IMR-90 (cell line): ENCODE measurements at regions not wholly inside any gene's neighbourhood (a gene's known extent, or its start where the extent isn't known, plus 50 kb on each side); places are given as distances from the start of the nearest gene placed in this dataset.

ENCODE experiments used
- ATAC-seq: fragments of 200-7000 bp; cut with Tn5 transposase; 2 replicates; pipeline ENCODE4 v1.9.1; 2020; ENCODE audit warnings: low read depth, mild to moderate bottlenecking, moderate library complexity
- BruUV-seq: library from RNA; stranded (reverse); fragments of 400-500 nt; replicated peaks from 2 replicates; lab custom pipeline; 2021; lab: Mats Ljungman, UMichigan
- CTCF ChIA-PET: fragments of 300-600 bp; formaldehyde crosslinking; extraction: SDS; loops from one replicate; lab custom pipeline; 2021; ENCODE audit warnings: antibody characterized with exemption; lab: Yijun Ruan, JAX
- POLR2A ChIA-PET: fragments of 300-600 bp; sonication (Branson Sonifier 250); formaldehyde crosslinking; loops from one replicate; lab custom pipeline; 2022; ENCODE audit warnings: antibody characterized with exemption; ENCODE audit not compliant: unreplicated experiment; lab: Charles Lee
- DNase-seq: peaks from one replicate; pipeline ENCODE4 v3.0.0; 2013
- H2AFZ ChIP-seq: replicated peaks from 2 replicates; pipeline ENCODE3; 2013; ENCODE audit warnings: low read length, mild to moderate bottlenecking; ENCODE audit not compliant: poor library complexity
- H2AK5ac ChIP-seq: 2 replicates; pipeline ENCODE4 v1.6.1; 2013; ENCODE audit warnings: low read depth, low read length, inconsistent platforms
- H2AK9ac ChIP-seq: replicated peaks from 2 replicates; pipeline ENCODE3; 2013; ENCODE audit warnings: mild to moderate bottlenecking, low read depth, low read length, moderate library complexity; ENCODE audit not compliant: poor library complexity
- H2BK120ac ChIP-seq: 2 replicates; pipeline ENCODE4 v1.6.1; 2013; ENCODE audit warnings: low read depth, low read length, inconsistent platforms
- H2BK15ac ChIP-seq: 3 replicates; pipeline ENCODE4 v1.6.1; 2013; ENCODE audit warnings: low read depth, low read length, inconsistent platforms
- H2BK20ac ChIP-seq: 2 replicates; pipeline ENCODE4 v1.6.1; 2013; ENCODE audit warnings: low read depth, mild to moderate bottlenecking, inconsistent platforms, low read length, moderate library complexity
- H2BK5ac ChIP-seq: 2 replicates; pipeline ENCODE4 v1.6.1; 2013; ENCODE audit warnings: mild to moderate bottlenecking, low read depth, low read length, inconsistent platforms; ENCODE audit not compliant: poor library complexity, severe bottlenecking
- H3K14ac ChIP-seq: replicated peaks from 2 replicates; pipeline ENCODE4 v1.6.1; 2013; ENCODE audit warnings: low read depth, low read length, inconsistent platforms
- H3K18ac ChIP-seq: 2 replicates; pipeline ENCODE4 v1.6.1; 2013; ENCODE audit warnings: low read depth, low read length, control low read depth
- H3K23ac ChIP-seq: 2 replicates; pipeline ENCODE4 v1.6.1; 2013; ENCODE audit warnings: low read depth, low read length, inconsistent platforms
- H3K27ac ChIP-seq: 2 replicates; pipeline ENCODE4 v1.5.1; 2013; ENCODE audit warnings: mild to moderate bottlenecking, control low read depth, low read length; ENCODE audit not compliant: insufficient read depth
- H3K27me3 ChIP-seq: 2 replicates; pipeline ENCODE4 v1.6.1; 2013; ENCODE audit warnings: low read length; ENCODE audit not compliant: control insufficient read depth, insufficient read depth
- H3K36me3 ChIP-seq: 2 replicates; pipeline ENCODE4 v1.6.1; 2013; ENCODE audit warnings: low read length, mixed read lengths; ENCODE audit not compliant: control insufficient read depth, insufficient read depth
- H3K4ac ChIP-seq: 2 replicates; pipeline ENCODE4 v1.6.1; 2013; ENCODE audit warnings: low read depth, low read length, inconsistent platforms
- H3K4me1 ChIP-seq: 2 replicates; pipeline ENCODE4 v1.6.1; 2013; ENCODE audit warnings: low read length, mixed read lengths; ENCODE audit not compliant: control insufficient read depth, insufficient read depth
- H3K4me2 ChIP-seq: 2 replicates; pipeline ENCODE4 v1.6.1; 2013; ENCODE audit warnings: low read depth, mild to moderate bottlenecking, control low read depth, low read length, moderate library complexity
- H3K4me3 ChIP-seq: 2 replicates; pipeline ENCODE4 v1.5.1; 2013; ENCODE audit warnings: low read depth, mild to moderate bottlenecking, control low read depth, low read length, moderate library complexity; ENCODE audit not compliant: insufficient read depth
- H3K56ac ChIP-seq: 2 replicates; pipeline ENCODE4 v1.6.1; 2013; ENCODE audit warnings: low read length, inconsistent platforms; ENCODE audit not compliant: insufficient read depth; ENCODE audit errors: extremely low read depth
- H3K79me1 ChIP-seq, 2 experiments: 2 replicates each; pipeline ENCODE4 v1.6.1; 2013; ENCODE audit warnings: low read length in 2 of 2, inconsistent platforms in 1 of 2, low read depth in 1 of 2
- H3K9ac ChIP-seq: 2 replicates; pipeline ENCODE4 v1.6.1; 2013; ENCODE audit warnings: low read depth, low read length, control low read depth
- H3K9me1 ChIP-seq: 2 replicates; pipeline ENCODE4 v1.6.1; 2013; ENCODE audit warnings: low read length, inconsistent platforms; ENCODE audit not compliant: insufficient read depth
- H3K9me3 ChIP-seq: 2 replicates; pipeline ENCODE4 v1.6.1; 2013; ENCODE audit warnings: low read length; ENCODE audit not compliant: control insufficient read depth, insufficient read depth
- H4K20me1 ChIP-seq: 2 replicates; pipeline ENCODE4 v1.6.1; 2013; ENCODE audit warnings: low read length, inconsistent platforms; ENCODE audit not compliant: insufficient read depth
- H4K5ac ChIP-seq: 2 replicates; pipeline ENCODE4 v1.6.1; 2013; ENCODE audit warnings: mild to moderate bottlenecking, low read depth, low read length, control low read depth
- H4K8ac ChIP-seq, 2 experiments: 2 replicates each; pipeline ENCODE4 v1.6.1; 2013; ENCODE audit warnings: low read depth in 2 of 2, low read length in 2 of 2, control low read depth in 1 of 2, inconsistent platforms in 1 of 2
- H4K91ac ChIP-seq: 2 replicates; pipeline ENCODE4 v1.6.1; 2013; ENCODE audit warnings: low read depth, low read length, inconsistent platforms; ENCODE audit not compliant: insufficient read depth
- BHLHE40 ChIP-seq: fragments of 150-350 bp; IDR thresholded peaks from 2 replicates; pipeline ENCODE4 v1.6.1; 2016; ENCODE audit warnings: mild to moderate bottlenecking, low read depth, low read length
- CEBPB ChIP-seq: IDR thresholded peaks from 2 replicates; pipeline ENCODE4 v1.6.1; 2012; ENCODE audit warnings: low read depth, low read length, improper control_type of control experiment
- CHD1 ChIP-seq: IDR thresholded peaks from 2 replicates; pipeline ENCODE4 v1.6.1; 2012; ENCODE audit warnings: low read depth, low read length, improper control_type of control experiment
- CTCF ChIP-seq: conservative IDR thresholded peaks from 2 replicates; pipeline ENCODE4 v1.5.1; 2012; ENCODE audit warnings: mild to moderate bottlenecking, low read depth, low read length, improper control_type of control experiment
- FOS ChIP-seq: fragments of 150-350 bp; IDR thresholded peaks from 2 replicates; pipeline ENCODE4 v1.6.1; 2016; ENCODE audit warnings: low read depth, low read length
- MAFK ChIP-seq: IDR thresholded peaks from 2 replicates; pipeline ENCODE4 v1.6.1; 2012; ENCODE audit warnings: low read depth, low read length, improper control_type of control experiment
- MAZ ChIP-seq: IDR thresholded peaks from 2 replicates; pipeline ENCODE4 v1.6.1; 2012; ENCODE audit warnings: low read depth, mild to moderate bottlenecking, low read length, improper control_type of control experiment, moderate library complexity, borderline replicate concordance
- MXI1 ChIP-seq: IDR thresholded peaks from 2 replicates; pipeline ENCODE4 v1.6.1; 2012; ENCODE audit warnings: low read depth, mild to moderate bottlenecking, low read length, moderate library complexity, borderline replicate concordance
- NFE2L2 ChIP-seq: fragments of 150-350 bp; IDR thresholded peaks from 2 replicates; pipeline ENCODE4 v1.6.1; 2016; ENCODE audit warnings: low read depth, mild to moderate bottlenecking, low read length
- POLR2A ChIP-seq: IDR thresholded peaks from 2 replicates; pipeline ENCODE4 v1.6.1; 2012; ENCODE audit warnings: mild to moderate bottlenecking, low read depth, low read length
- RAD21 ChIP-seq: IDR thresholded peaks from 2 replicates; pipeline ENCODE4 v1.6.1; 2012; ENCODE audit warnings: low read length, improper control_type of control experiment
- RCOR1 ChIP-seq: IDR thresholded peaks from 2 replicates; pipeline ENCODE4 v1.6.1; 2012; ENCODE audit warnings: mild to moderate bottlenecking, low read length, improper control_type of control experiment; ENCODE audit not compliant: insufficient replicate concordance
- RFX5 ChIP-seq: IDR thresholded peaks from 2 replicates; pipeline ENCODE4 v1.8.0; 2012; ENCODE audit warnings: low read depth, mild to moderate bottlenecking, low read length, moderate library complexity
- SMC3 ChIP-seq: fragments of 150-350 bp; IDR thresholded peaks from 2 replicates; pipeline ENCODE4 v1.6.1; 2016; ENCODE audit warnings: low read depth, mild to moderate bottlenecking, antibody characterized with exemption, low read length, moderate library complexity
- WGBS, 2 experiments: methylation state at CpG; one replicate each; pipeline versions ENCODE4 v1.1.5 to v1.1.7; 2013; ENCODE audit warnings: missing lambda C conversion rate in 2 of 2; ENCODE audit not compliant: insufficient read length in 1 of 2; ENCODE audit errors: extremely low coverage in 2 of 2; 5-methylcytosine and 5-hydroxymethylcytosine counted together
- dilution Hi-C: fragments of 300-500 bp; cut with HindIII; formaldehyde crosslinking; loops from one replicate; pipeline ENCODE4 v1.14.3; 2018; ENCODE audit warnings: low sequenced_read_pairs; ENCODE audit not compliant: unreplicated experiment
- in situ Hi-C: fragments of 300-500 bp; cut with MboI; formaldehyde crosslinking; loops from 3 replicates; pipeline ENCODE4 v1.14.3; 2019; ENCODE audit warnings: low sequenced_read_pairs, inconsistent platforms, mixed read lengths
- intact Hi-C: fragments of 100-400 bp; cut with micrococcal nuclease; formaldehyde crosslinking; loops from 2 replicates; pipeline ENCODE4 v1.10.0; 2022
- TF ChIP-seq, protein P1 (sequence below): fragments of 150-350 bp; IDR thresholded peaks from 2 replicates; pipeline ENCODE4 v1.6.1; 2017; ENCODE audit warnings: mild to moderate bottlenecking, antibody characterized with exemption, low read length, low read depth
- TF ChIP-seq, protein P2 (sequence below): fragments of 150-350 bp; IDR thresholded peaks from 2 replicates; pipeline ENCODE4 v1.6.1; 2016; ENCODE audit warnings: low read depth, mild to moderate bottlenecking, low read length, moderate library complexity, borderline replicate concordance

GRCh38 chr5:8940934-8941333 lies 604.9 kb downstream of the SEMA5A start:
- H3K4me2 ChIP-seq = no peak overlapping the region
- ChIA-PET POLR2A (no interaction called here), CTCF (no interaction called here)
- dilution Hi-C loops (no loop called here), in situ Hi-C loops (no loop called here), intact Hi-C loops (no loop called here)
- peaks cover 5% of the 10 kb centered on the region for H3K9me1 ChIP-seq
- H2BK5ac ChIP-seq = no peak overlapping the region
- no peak overlapping the region for H3K56ac ChIP-seq
- H3K36me3 ChIP-seq = no peaks in the 10 kb centered on the region
- ATAC-seq = no peak
- no peak overlapping the region for H3K14ac ChIP-seq
- no peak overlapping the region for H3K18ac ChIP-seq
- no peak overlapping the region for H3K9ac ChIP-seq
- no peak overlapping the region for H3K27ac ChIP-seq
- TF ChIP-seq RFX5 = no peak
- no peak for TF ChIP-seq MAZ
- no peak for TF ChIP-seq CHD1
- TF ChIP-seq BHLHE40 = no peak
- TF ChIP-seq MAFK = no peak
- no peak for TF ChIP-seq RAD21
- TF ChIP-seq NFE2L2 = no peak
- TF ChIP-seq POLR2A = no peak
- no peak for TF ChIP-seq CTCF
- TF ChIP-seq SMC3 = no peak
- no peak for TF ChIP-seq CEBPB
- TF ChIP-seq, protein P1, sequence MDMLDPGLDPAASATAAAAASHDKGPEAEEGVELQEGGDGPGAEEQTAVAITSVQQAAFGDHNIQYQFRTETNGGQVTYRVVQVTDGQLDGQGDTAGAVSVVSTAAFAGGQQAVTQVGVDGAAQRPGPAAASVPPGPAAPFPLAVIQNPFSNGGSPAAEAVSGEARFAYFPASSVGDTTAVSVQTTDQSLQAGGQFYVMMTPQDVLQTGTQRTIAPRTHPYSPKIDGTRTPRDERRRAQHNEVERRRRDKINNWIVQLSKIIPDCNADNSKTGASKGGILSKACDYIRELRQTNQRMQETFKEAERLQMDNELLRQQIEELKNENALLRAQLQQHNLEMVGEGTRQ = no peak
- no peak for TF ChIP-seq RCOR1
- TF ChIP-seq, protein P2, sequence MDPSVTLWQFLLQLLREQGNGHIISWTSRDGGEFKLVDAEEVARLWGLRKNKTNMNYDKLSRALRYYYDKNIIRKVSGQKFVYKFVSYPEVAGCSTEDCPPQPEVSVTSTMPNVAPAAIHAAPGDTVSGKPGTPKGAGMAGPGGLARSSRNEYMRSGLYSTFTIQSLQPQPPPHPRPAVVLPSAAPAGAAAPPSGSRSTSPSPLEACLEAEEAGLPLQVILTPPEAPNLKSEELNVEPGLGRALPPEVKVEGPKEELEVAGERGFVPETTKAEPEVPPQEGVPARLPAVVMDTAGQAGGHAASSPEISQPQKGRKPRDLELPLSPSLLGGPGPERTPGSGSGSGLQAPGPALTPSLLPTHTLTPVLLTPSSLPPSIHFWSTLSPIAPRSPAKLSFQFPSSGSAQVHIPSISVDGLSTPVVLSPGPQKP = no peak
- TF ChIP-seq FOS = no peak
- TF ChIP-seq MXI1 = no peak
- H3K79me1 ChIP-seq = no peaks in the 10 kb centered on the region
- no peak overlapping the region for H4K91ac ChIP-seq
- WGBS, 2 experiments = 60% methylated on average over 1 of the region's 1 CpG; no CpG with 5 or more reads in 1 of the 2 experiments
- no peak overlapping the region for H3K4me3 ChIP-seq
- no peaks in the 10 kb centered on the region for H4K20me1 ChIP-seq
- no peak overlapping the region for H3K23ac ChIP-seq
- H2AK9ac ChIP-seq = no peak overlapping the region
- H2AK5ac ChIP-seq = no peak overlapping the region
- no peaks in the 10 kb centered on the region for H3K27me3 ChIP-seq
- H2BK120ac ChIP-seq = no peak overlapping the region
- DNase-seq = no peak
- peaks cover 4% of the 10 kb centered on the region for H3K4me1 ChIP-seq
- BruUV-seq = no TSS peak
- no peak overlapping the region for H2AFZ ChIP-seq
- peaks cover 3% of the 10 kb centered on the region; the same call in 1 of the 2 replicates for H3K9me3 ChIP-seq
- H4K8ac ChIP-seq = no peak overlapping the region
- H2BK15ac ChIP-seq = no peak overlapping the region
- H2BK20ac ChIP-seq = no peak overlapping the region
- H3K4ac ChIP-seq = no peak overlapping the region
- no peak overlapping the region for H4K5ac ChIP-seq
